CD8-positive, alpha-beta memory T cell (primary cell): ENCODE measurements at regions not wholly inside any gene's neighbourhood (a gene's known extent, or its start where the extent isn't known, plus 50 kb on each side); places are given as distances from the start of the nearest gene placed in this dataset.
"Not testable (repeated sequence)": the region's sequence is repeated elsewhere in the genome, so short reads cannot be mapped to it uniquely, and the experiment has no call there.

Experiments
- CTCF ChIA-PET: fragments of 350-600 bp; sonication (Branson Sonifier 250); formaldehyde crosslinking; loops from one replicate; lab custom pipeline; 2021; ENCODE audit warnings: antibody characterized with exemption; lab: Charles Lee
- POLR2A ChIA-PET: fragments of 350-600 bp; sonication (Branson Sonifier 250); formaldehyde crosslinking; loops from one replicate; lab custom pipeline; 2021; ENCODE audit warnings: antibody characterized with exemption; lab: Charles Lee
- DNase-seq, 5 donors: peaks; one replicate each; pipeline versions ENCODE4 v3.0.0 to v3.0.0-alpha.2; 2020 to 2022; ENCODE audit warnings: mixed read lengths in 1 of 5
- H3K27ac ChIP-seq: one replicate; pipeline ENCODE4 v1.7.0; 2013; ENCODE audit warnings: low read depth, mild to moderate bottlenecking, low read length, moderate library complexity
- H3K27me3 ChIP-seq: 2 replicates; pipeline ENCODE4 v1.7.0; 2013; ENCODE audit warnings: low read length, mild to moderate bottlenecking; ENCODE audit not compliant: insufficient read depth, poor library complexity, severe bottlenecking
- H3K36me3 ChIP-seq: 2 replicates; pipeline ENCODE4 v1.7.0; 2013; ENCODE audit warnings: mild to moderate bottlenecking, low read length, moderate library complexity; ENCODE audit not compliant: insufficient read depth
- H3K4me1 ChIP-seq: 2 replicates; pipeline ENCODE4 v1.7.0; 2013; ENCODE audit warnings: mild to moderate bottlenecking, low read length, moderate library complexity; ENCODE audit not compliant: insufficient read depth
- H3K4me3 ChIP-seq: 2 replicates; pipeline ENCODE4 v1.7.0; 2013; ENCODE audit warnings: mild to moderate bottlenecking, low read length
- H3K9me3 ChIP-seq: 2 replicates; pipeline ENCODE4 v1.7.0; 2013; ENCODE audit warnings: mild to moderate bottlenecking, low read length
- H3K27ac Mint-ChIP-seq, 8 donors: one replicate each; pipeline ENCODE4 v1.8.0; 2020 to 2021; ENCODE audit warnings: mixed read lengths in 8 of 8, mild to moderate bottlenecking in 6 of 8, inconsistent platforms in 3 of 8, moderate library complexity in 3 of 8
- H3K27me3 Mint-ChIP-seq, 2 donors: one replicate each; pipeline ENCODE4 v1.8.0; 2020 to 2021; ENCODE audit warnings: mixed read lengths in 2 of 2, mild to moderate bottlenecking in 1 of 2, moderate library complexity in 1 of 2
- H3K36me3 Mint-ChIP-seq, 3 donors: one replicate each; pipeline ENCODE4 v1.8.0; 2020 to 2021; ENCODE audit warnings: mixed read lengths in 3 of 3, inconsistent platforms in 1 of 3, mild to moderate bottlenecking in 1 of 3
- H3K4me1 Mint-ChIP-seq, 3 donors: one replicate each; pipeline ENCODE4 v1.8.0; 2020 to 2021; ENCODE audit warnings: mixed read lengths in 3 of 3, inconsistent platforms in 1 of 3, mild to moderate bottlenecking in 1 of 3
- H3K4me3 Mint-ChIP-seq, 7 donors: one replicate each; pipeline ENCODE4 v1.8.0; 2020 to 2021; ENCODE audit warnings: mixed read lengths in 7 of 7, mild to moderate bottlenecking in 6 of 7, moderate library complexity in 4 of 7, inconsistent platforms in 2 of 7
- H3K9me3 Mint-ChIP-seq, 5 donors: one replicate each; pipeline ENCODE4 v1.8.0; 2020 to 2022; ENCODE audit warnings: mixed read lengths in 5 of 5, mild to moderate bottlenecking in 3 of 5, moderate library complexity in 2 of 5, inconsistent platforms in 1 of 5

DNA sequence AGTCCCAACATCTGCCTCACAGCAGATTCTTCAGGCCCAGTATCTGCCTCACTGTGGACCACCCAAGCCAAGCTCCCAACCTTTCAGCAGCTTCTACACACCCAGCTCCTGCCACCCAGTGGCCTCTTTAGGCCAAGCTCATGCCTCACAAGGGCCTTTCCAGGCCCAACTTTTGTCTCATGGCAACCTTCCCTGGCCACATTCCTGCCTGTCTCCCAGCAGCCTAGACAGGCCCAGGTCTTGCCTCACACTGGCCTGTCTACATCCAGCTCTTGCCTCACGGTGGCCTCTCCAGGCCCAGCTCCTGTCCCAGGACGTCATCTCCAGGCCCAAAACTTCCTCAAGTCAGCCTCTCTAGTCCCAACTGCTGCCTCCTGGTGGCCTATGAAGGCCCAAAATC lies 65.0 kb downstream of the CCDC201 start:
- H3K4me1 ChIP-seq, H3K36me3 Mint-ChIP-seq, H3K36me3 ChIP-seq, H3K27me3 Mint-ChIP-seq, H3K9me3 ChIP-seq, H3K9me3 Mint-ChIP-seq, H3K27ac ChIP-seq, POLR2A ChIA-PET, H3K4me3 ChIP-seq, H3K4me1 Mint-ChIP-seq, H3K4me3 Mint-ChIP-seq, H3K27me3 ChIP-seq, CTCF ChIA-PET, DNase-seq: not testable (repeated sequence)
- peak overlapping the region in 1 of 8 donors; percentile 42 for H3K27ac Mint-ChIP-seq

DNA sequence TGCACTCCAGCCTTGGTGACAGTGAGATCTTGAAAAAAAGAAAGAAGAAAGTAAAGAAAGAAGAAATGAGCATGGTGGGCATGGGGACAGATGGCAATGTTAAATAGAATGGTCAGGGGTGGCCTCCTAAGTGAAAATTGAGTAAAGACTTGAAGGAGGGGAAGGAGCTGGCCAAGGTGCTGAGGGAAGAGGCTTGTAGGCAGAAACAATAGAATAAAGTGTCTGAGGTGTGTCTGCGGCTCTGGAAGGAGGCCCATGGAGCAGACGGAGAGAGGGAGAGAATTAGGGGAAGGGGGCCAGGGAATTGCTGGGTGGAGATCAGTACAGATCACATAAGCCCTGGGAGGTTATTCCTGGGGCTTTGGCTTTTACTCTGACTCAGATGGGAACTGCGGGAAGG lies 70.7 kb downstream of the CCDC201 start:
- H3K4me1 Mint-ChIP-seq, H3K36me3 Mint-ChIP-seq, H3K27ac Mint-ChIP-seq, CTCF ChIA-PET, H3K4me1 ChIP-seq, H3K9me3 Mint-ChIP-seq, H3K4me3 Mint-ChIP-seq, POLR2A ChIA-PET, H3K27ac ChIP-seq, H3K9me3 ChIP-seq, H3K27me3 Mint-ChIP-seq, H3K4me3 ChIP-seq, DNase-seq, H3K27me3 ChIP-seq, H3K36me3 ChIP-seq: not testable (repeated sequence)

- POLR2A ChIA-PET, H3K4me3 Mint-ChIP-seq, H3K36me3 ChIP-seq, H3K27ac ChIP-seq, H3K27me3 Mint-ChIP-seq, H3K4me1 Mint-ChIP-seq, H3K27me3 ChIP-seq, H3K27ac Mint-ChIP-seq, H3K9me3 Mint-ChIP-seq, DNase-seq, H3K9me3 ChIP-seq, H3K4me3 ChIP-seq, H3K36me3 Mint-ChIP-seq, H3K4me1 ChIP-seq, CTCF ChIA-PET: not testable (repeated sequence)
Measured at GRCh38 chr7:45797264-45797663, 75.6 kb downstream of the CCDC201 start.

DNA sequence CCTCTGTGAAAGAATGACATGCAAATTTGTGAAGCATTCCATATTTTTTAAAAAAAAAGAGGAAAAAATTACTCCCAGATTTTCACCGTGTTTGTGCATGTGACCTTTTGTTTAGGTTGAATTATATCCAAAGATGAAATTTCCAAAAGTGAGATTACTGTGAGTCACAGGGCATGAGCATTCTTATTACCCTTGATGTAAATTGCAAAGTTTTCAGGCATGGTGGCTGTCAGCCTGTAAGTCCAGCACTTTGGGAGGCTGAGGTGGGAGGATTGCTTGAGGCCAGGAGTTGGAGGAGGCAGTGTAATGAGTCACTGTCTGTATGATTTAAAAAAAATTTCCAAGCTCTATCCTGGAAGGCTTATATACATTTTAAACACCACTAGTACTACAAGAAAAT lies 83.2 kb downstream of the CCDC201 start:
- H3K4me1 Mint-ChIP-seq, CTCF ChIA-PET, H3K27me3 Mint-ChIP-seq, H3K27ac Mint-ChIP-seq, H3K4me3 ChIP-seq, H3K4me1 ChIP-seq, H3K9me3 Mint-ChIP-seq, H3K36me3 ChIP-seq, H3K27me3 ChIP-seq, H3K27ac ChIP-seq, H3K9me3 ChIP-seq, H3K4me3 Mint-ChIP-seq, POLR2A ChIA-PET, DNase-seq: not testable (repeated sequence)
- peaks cover 0 to 12% (median 6%) of the 10 kb centered on the region in 3 donors for H3K36me3 Mint-ChIP-seq

GRCh38 chr7:45785724-45786123 lies 87.2 kb downstream of the CCDC201 start:
- H3K27ac Mint-ChIP-seq = peak overlapping the region in 1 of 8 donors; percentile 19
- H3K9me3 ChIP-seq, H3K27me3 Mint-ChIP-seq, H3K36me3 ChIP-seq, H3K9me3 Mint-ChIP-seq, H3K27me3 ChIP-seq, DNase-seq, H3K4me1 ChIP-seq, H3K4me3 Mint-ChIP-seq, POLR2A ChIA-PET, H3K4me3 ChIP-seq, H3K36me3 Mint-ChIP-seq, CTCF ChIA-PET, H3K4me1 Mint-ChIP-seq, H3K27ac ChIP-seq: not testable (repeated sequence)

DNA sequence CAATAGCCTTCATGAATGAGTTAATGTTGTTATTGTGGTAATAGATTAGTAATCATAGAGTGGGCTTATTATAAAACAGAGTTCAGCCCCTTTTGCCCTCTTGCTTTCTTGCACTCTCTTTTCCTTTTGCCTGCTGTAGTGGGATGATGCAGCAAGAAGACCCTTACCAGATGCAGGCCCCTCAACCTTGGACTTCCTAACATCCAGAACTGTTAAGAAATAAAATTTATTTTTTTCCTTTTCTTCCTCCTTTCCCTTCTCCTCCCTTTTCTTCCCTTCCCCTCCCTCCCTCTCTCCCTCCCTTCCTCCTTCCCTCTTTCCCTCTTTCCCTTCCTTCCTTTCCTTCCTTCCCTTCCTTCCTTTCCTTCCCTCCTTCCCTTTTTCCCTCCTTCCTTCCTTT lies 88.1 kb downstream of the CCDC201 start:
- CTCF ChIA-PET = not testable (repeated sequence)

More for the DNA sequence above, 88.1 kb downstream of the CCDC201 start:
- H3K4me3 Mint-ChIP-seq, POLR2A ChIA-PET, H3K27me3 ChIP-seq, H3K9me3 ChIP-seq, H3K4me3 ChIP-seq, H3K9me3 Mint-ChIP-seq, DNase-seq, H3K4me1 Mint-ChIP-seq, H3K27me3 Mint-ChIP-seq, H3K36me3 ChIP-seq, H3K4me1 ChIP-seq, H3K27ac Mint-ChIP-seq, H3K27ac ChIP-seq, H3K36me3 Mint-ChIP-seq: not testable (repeated sequence)
